OCI-LY1 (cell line): ENCODE measurements at regions not wholly inside any gene's neighbourhood (a gene's known extent, or its start where the extent isn't known, plus 50 kb on each side); places are given as distances from the start of the nearest gene placed in this dataset.

Experiments
- EZH2 ChIP-seq: fragments of 200-600 bp; sonication (generic), shearing (Covaris generic); IDR thresholded peaks from 2 replicates; pipeline ENCODE4 v1.8.0; 2017; ENCODE audit warnings: borderline replicate concordance, mixed run types, mild to moderate bottlenecking, antibody characterized with exemption, low read length, moderate library complexity, mixed read lengths
- TF ChIP-seq, protein P1 (sequence below): fragments of 200-600 bp; sonication (generic), shearing (Covaris generic); IDR thresholded peaks from 2 replicates; pipeline ENCODE4 v1.5.1; 2017; ENCODE audit warnings: mild to moderate bottlenecking, antibody characterized with exemption, low read length, moderate library complexity, mixed read lengths

DNA sequence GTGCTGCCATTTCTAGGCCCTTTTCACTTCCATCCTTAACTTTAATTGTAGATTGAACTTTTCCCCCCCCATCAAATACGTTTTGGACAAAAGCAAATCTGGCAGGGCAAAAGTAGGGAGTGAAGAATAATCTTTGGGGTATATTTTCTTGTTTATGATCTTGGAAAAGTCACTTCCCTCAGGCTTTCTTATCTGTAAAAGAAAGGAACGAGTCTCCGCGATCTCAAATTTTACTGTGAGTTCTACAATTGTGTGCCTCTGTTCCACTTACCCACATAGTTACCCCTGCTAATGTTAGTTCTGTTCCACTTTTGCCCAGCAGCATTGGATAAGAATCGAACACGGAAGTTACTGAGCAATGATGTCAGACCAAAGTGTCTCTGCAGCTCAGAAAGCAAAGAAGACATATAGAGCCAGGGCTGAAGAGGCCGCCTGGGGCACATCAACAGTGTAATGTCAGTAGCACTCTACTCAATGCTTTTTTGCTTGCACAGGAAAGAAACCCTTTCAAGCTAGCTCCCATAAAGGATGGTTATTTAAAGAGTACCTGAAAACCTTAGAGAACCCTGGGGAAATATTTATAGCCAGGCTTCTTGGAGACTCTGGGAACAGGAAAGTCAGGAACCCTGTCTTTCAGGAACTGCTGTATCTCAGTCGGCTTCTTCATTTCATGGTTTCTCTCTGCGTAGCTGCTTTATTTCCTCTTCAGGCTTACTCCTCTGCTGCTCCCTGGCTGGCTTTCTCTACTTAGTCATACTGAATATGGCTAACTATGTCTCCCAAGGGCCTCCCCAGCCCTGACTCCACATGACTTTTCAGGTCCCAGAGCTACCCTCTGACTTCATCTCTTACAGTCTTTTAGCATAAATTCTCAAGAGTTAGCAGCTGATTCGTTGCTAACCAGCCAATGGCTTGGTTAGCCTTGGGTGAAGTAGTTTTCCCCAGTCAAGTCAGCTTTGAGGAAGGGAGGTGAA lies 123.7 kb upstream of the FAM3C start:
- TF ChIP-seq, protein P1, sequence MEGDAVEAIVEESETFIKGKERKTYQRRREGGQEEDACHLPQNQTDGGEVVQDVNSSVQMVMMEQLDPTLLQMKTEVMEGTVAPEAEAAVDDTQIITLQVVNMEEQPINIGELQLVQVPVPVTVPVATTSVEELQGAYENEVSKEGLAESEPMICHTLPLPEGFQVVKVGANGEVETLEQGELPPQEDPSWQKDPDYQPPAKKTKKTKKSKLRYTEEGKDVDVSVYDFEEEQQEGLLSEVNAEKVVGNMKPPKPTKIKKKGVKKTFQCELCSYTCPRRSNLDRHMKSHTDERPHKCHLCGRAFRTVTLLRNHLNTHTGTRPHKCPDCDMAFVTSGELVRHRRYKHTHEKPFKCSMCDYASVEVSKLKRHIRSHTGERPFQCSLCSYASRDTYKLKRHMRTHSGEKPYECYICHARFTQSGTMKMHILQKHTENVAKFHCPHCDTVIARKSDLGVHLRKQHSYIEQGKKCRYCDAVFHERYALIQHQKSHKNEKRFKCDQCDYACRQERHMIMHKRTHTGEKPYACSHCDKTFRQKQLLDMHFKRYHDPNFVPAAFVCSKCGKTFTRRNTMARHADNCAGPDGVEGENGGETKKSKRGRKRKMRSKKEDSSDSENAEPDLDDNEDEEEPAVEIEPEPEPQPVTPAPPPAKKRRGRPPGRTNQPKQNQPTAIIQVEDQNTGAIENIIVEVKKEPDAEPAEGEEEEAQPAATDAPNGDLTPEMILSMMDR = no peak
- no peak for TF ChIP-seq EZH2
